C4-2B (cell line): ENCODE measurements at regions not wholly inside any gene's neighbourhood (a gene's known extent, or its start where the extent isn't known, plus 50 kb on each side); places are given as distances from the start of the nearest gene placed in this dataset.

Experiments
- CTCF ChIP-seq: fragments of 450-650 bp; conservative IDR thresholded peaks from 2 replicates; pipeline ENCODE4 v1.5.1; 2017; ENCODE audit warnings: mild to moderate bottlenecking
- ZFX ChIP-seq: fragments of 450-650 bp; IDR thresholded peaks from 2 replicates; pipeline ENCODE4 v1.6.1; 2017

GRCh38 chr17:64781810-64782555, 119.9 kb upstream of the SMURF2 start:
- TF ChIP-seq ZFX (no peak), CTCF (no peak)
